ENCODE measurements at regions not wholly inside any gene's neighbourhood (a gene's known extent, or its start where the extent isn't known, plus 50 kb on each side); places are given as distances from the start of the nearest gene placed in this dataset.

DNA sequence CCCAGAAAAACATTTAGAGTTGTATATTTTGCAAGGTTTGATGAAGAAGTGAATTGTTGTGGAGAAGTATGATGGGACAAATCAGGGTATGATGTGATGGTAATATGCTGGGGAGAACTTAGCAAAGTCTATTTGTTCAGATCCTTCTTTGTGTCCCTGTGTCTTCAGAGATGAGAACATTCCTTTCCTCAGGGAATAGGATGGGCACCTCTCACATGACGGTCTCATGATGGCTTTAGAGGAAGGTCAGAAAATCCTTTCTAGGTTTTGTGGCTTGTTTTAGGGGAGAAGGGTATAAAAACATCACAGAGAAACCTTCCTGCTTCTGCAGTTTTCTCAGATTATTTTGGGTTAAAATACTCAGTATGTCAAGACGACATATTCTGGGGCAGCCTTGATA, 171.3 kb upstream of the NRIP1 start:
- TF ChIP-seq, protein P1, sequence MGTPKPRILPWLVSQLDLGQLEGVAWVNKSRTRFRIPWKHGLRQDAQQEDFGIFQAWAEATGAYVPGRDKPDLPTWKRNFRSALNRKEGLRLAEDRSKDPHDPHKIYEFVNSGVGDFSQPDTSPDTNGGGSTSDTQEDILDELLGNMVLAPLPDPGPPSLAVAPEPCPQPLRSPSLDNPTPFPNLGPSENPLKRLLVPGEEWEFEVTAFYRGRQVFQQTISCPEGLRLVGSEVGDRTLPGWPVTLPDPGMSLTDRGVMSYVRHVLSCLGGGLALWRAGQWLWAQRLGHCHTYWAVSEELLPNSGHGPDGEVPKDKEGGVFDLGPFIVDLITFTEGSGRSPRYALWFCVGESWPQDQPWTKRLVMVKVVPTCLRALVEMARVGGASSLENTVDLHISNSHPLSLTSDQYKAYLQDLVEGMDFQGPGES (IDR thresholded peaks at IDR 0.05): no peak
- TF ChIP-seq ZBED1 (IDR thresholded peaks at IDR 0.05; ENCODE audit: borderline replicate concordance) (no peak), EZH2 (IDR thresholded peaks at IDR 0.05; ENCODE audit: borderline replicate concordance, control insufficient read depth, low read depth, low read length) (no peak)
